GM21515 (cell line): ENCODE measurements at regions not wholly inside any gene's neighbourhood (a gene's known extent, or its start where the extent isn't known, plus 50 kb on each side); places are given as distances from the start of the nearest gene placed in this dataset.
"Not testable (repeated sequence)": the region's sequence is repeated elsewhere in the genome, so short reads cannot be mapped to it uniquely, and the experiment has no call there.

Source experiments
- ATAC-seq: cut with Tn5 transposase; IDR thresholded peaks from one replicate; pipeline ENCODE4 v1.9.1; 2021; ENCODE audit not compliant: unreplicated experiment

GRCh38 chr14:49250109-49250508, 336.1 kb downstream of the RPS29 start:
- no peak for ATAC-seq

- ATAC-seq: no peak
Observed at GRCh38 chr14:49249022-49249421, 337.2 kb downstream of the RPS29 start.

- ATAC-seq: not testable (repeated sequence)
Observed at GRCh38 chr14:49243777-49244176, 342.4 kb downstream of the RPS29 start.

GRCh38 chr14:49240383-49240782, 345.8 kb downstream of the RPS29 start:
- ATAC-seq: no peak

GRCh38 chr14:49228552-49228951, 357.6 kb downstream of the RPS29 start:
- no peak for ATAC-seq

GRCh38 chr14:49221316-49221715, 364.9 kb downstream of the RPS29 start:
- ATAC-seq: no peak

GRCh38 chr14:49220492-49220891, 365.7 kb downstream of the RPS29 start:
- no peak for ATAC-seq

- ATAC-seq: no peak
Observed at GRCh38 chr14:49218436-49219092, 367.6 kb downstream of the RPS29 start.

- ATAC-seq: no peak
Observed at GRCh38 chr14:49212721-49213120, 373.5 kb downstream of the RPS29 start.

GRCh38 chr14:49209416-49209815, 376.8 kb downstream of the RPS29 start:
- no peak for ATAC-seq

- no peak for ATAC-seq
Observed at GRCh38 chr14:49206828-49207227, 379.4 kb downstream of the RPS29 start.

- no peak for ATAC-seq
Observed at GRCh38 chr14:49203676-49204075, 382.5 kb downstream of the RPS29 start.

GRCh38 chr14:49199159-49199558, 387.0 kb downstream of the RPS29 start:
- no peak for ATAC-seq

- ATAC-seq: no peak
Observed at GRCh38 chr14:49196327-49196726, 389.9 kb downstream of the RPS29 start.

GRCh38 chr14:49194067-49194466, 392.1 kb downstream of the RPS29 start:
- ATAC-seq: no peak

GRCh38 chr14:49193332-49194065, 392.7 kb downstream of the RPS29 start:
- ATAC-seq: peak; percentile 91

GRCh38 chr14:49191380-49191779, 394.8 kb downstream of the RPS29 start:
- ATAC-seq: no peak

GRCh38 chr14:49189375-49189774, 396.8 kb downstream of the RPS29 start:
- ATAC-seq: no peak

GRCh38 chr14:49187799-49188198, 398.4 kb downstream of the RPS29 start:
- ATAC-seq: no peak

GRCh38 chr14:49173765-49174373, 412.3 kb downstream of the RPS29 start:
- peak; percentile 95 for ATAC-seq

- no peak for ATAC-seq
Observed at GRCh38 chr14:49164074-49164473, 422.1 kb downstream of the RPS29 start.

- ATAC-seq: no peak
Observed at GRCh38 chr14:49160983-49161382, 425.2 kb downstream of the RPS29 start.
